ENCODE measurements at regions not wholly inside any gene's neighbourhood (a gene's known extent, or its start where the extent isn't known, plus 50 kb on each side); places are given as distances from the start of the nearest gene placed in this dataset.

DNA sequence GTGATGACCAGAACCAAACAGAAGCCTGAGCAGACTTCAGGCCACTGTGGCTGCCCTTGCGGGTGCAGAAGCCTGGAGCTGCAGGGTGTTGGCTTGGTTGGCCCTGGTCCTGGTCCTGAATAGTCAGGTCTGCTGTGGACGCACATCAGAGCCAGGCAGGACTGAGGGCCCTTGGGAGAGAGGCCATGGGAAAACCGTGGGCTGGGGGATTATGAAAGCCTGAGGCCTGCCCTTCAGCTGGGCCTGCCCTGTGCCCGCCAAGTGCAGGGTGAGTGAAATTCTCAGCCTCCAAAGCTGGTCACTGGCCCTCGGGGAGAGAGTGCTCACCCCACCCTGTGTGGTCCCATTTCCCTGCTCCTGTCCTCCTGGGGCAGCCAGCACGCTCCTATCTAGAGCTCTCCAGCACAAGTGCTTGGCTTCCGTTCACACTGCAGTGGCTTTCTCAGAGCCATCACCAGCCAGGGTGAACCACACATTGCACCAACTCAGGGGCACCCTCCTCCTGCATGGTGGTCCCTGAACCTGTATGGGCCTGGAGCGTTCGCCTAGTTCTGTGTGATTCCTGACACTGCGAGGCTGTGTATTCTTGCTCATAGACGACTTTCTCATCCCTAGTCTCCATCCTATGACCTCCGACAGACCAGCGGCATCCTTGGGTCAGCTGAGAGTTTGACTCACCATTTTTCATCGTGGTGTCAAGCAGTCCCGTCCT, 146.1 kb downstream of the TTLL2 start:
- TF ChIP-seq, protein P1, sequence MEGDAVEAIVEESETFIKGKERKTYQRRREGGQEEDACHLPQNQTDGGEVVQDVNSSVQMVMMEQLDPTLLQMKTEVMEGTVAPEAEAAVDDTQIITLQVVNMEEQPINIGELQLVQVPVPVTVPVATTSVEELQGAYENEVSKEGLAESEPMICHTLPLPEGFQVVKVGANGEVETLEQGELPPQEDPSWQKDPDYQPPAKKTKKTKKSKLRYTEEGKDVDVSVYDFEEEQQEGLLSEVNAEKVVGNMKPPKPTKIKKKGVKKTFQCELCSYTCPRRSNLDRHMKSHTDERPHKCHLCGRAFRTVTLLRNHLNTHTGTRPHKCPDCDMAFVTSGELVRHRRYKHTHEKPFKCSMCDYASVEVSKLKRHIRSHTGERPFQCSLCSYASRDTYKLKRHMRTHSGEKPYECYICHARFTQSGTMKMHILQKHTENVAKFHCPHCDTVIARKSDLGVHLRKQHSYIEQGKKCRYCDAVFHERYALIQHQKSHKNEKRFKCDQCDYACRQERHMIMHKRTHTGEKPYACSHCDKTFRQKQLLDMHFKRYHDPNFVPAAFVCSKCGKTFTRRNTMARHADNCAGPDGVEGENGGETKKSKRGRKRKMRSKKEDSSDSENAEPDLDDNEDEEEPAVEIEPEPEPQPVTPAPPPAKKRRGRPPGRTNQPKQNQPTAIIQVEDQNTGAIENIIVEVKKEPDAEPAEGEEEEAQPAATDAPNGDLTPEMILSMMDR (conservative IDR thresholded peaks at IDR 0.05; ENCODE audit: low read length), result no peak
- TF ChIP-seq EZH2phosphoT487 (IDR thresholded peaks at IDR 0.05; ENCODE audit: borderline replicate concordance, low read depth, low read length), result no peak
